ENCODE measurements at regions not wholly inside any gene's neighbourhood (a gene's known extent, or its start where the extent isn't known, plus 50 kb on each side); places are given as distances from the start of the nearest gene placed in this dataset.

DNA sequence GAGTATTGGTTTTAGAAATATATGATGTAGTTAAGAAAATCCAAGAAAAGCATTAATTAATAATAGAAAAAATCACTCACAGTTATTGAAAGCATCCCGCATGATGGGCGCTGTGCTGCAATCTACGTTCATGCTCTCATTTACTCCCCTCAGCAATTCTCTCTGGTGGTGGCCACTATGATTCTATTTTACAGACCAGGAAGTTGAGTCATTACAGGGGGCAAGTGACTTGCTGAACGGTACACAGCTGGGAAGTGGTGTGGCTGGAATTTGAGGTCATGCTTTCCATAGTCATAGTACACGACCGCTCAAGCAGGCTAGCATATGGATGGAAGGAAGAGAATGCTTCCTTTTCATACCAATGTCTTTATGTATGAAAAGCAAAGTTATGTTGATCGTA lies 117.4 kb downstream of the TES start:
- Histone ChIP-seq H3K9ac (ENCODE audit: low read depth, low read length) (peak overlapping the region; percentile 67), H3K4me3 (ENCODE audit: low read length) (peak overlapping the region; percentile 34), H3K9me3 (replicated peaks; ENCODE audit: low read length) (no peaks in the 10 kb centered on the region)

DNA sequence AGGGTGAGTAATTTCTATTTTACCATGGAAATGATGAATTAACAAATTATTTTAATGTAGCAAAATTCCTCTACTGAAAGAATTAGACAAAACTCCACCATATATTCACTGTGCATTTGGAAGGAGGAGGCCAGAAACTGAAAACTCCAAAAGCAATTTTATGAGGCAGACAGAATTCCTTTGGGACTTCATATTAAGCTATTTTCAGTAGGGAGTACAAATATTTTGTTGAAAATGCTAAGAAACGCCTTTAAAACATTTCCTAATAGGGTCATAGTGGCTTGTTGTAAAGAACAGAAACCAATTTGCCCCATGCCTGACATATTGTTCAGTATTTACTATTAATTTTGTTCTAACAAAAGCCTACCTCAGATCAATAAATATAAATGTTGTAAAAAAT lies 117.8 kb downstream of the TES start:
- Histone ChIP-seq H3K4me3 (ENCODE audit: low read length) (peak overlapping the region; percentile 34), H3K4me2 (ENCODE audit: low read length) (peak overlapping the region; percentile 52), H3K9ac (ENCODE audit: low read depth, low read length) (peak overlapping the region; percentile 67), H3K4me1 (ENCODE audit: control insufficient read depth, insufficient read depth, low read length) (peaks cover 38% of the 10 kb centered on the region), H3K9me3 (replicated peaks; ENCODE audit: low read length) (no peaks in the 10 kb centered on the region), H3K36me3 (ENCODE audit: insufficient read depth, low read length) (no peaks in the 10 kb centered on the region), H3K27me3 (ENCODE audit: control insufficient read depth, insufficient read depth, low read length) (no peaks in the 10 kb centered on the region)

More for the DNA sequence above, 117.4 kb downstream of the TES start:
- peak overlapping the region; percentile 52 for H3K4me2 ChIP-seq (ENCODE audit: low read length)
- H3K36me3 ChIP-seq (ENCODE audit: insufficient read depth, low read length): no peaks in the 10 kb centered on the region
- no peaks in the 10 kb centered on the region for H3K27me3 ChIP-seq (ENCODE audit: control insufficient read depth, insufficient read depth, low read length)
- peaks cover 40% of the 10 kb centered on the region for H3K4me1 ChIP-seq (ENCODE audit: control insufficient read depth, insufficient read depth, low read length)

DNA sequence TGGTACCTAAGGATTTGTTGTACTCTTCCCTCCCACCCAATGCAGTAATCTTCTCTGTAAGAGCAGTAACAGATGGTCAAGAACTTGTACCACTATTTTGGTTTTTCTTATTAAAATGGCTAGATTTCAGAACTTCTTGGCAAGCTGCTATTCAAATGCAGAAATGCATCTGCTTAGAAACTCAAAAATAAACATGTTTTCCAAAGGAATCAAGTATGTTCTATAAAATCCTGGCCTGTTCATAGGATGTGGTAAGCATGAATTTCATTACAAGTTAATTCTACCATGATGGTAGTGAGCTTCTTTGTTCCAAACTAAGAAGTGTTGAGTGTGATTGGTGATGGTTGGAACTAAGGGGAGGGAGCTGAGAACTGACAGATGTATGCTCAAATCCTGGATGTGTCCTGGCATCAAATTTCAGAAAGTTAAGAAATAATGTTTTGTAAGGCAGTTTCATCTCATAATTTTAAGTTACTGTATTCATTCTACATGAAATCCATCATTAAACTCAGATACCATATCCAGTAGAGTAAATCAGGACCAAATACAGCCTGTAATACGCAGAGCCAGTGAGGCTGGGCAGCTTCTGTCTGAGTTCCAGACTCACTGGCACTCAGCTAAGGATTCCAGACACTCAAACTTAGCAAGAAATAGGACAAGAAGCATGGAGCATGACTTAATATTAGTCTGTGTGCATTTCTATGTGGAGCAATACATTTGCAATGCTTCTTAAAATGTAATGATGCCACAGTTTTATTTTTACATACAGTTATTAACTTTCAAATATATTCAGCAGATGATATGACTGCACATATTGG lies 119.6 kb downstream of the TES start:
- Histone ChIP-seq H3K9ac (ENCODE audit: low read depth, low read length) (no peak overlapping the region), H3K36me3 (ENCODE audit: insufficient read depth, low read length) (no peaks in the 10 kb centered on the region), H3K9me3 (replicated peaks; ENCODE audit: low read length) (no peaks in the 10 kb centered on the region), H3K4me3 (ENCODE audit: low read length) (no peak overlapping the region), H3K4me1 (ENCODE audit: control insufficient read depth, insufficient read depth, low read length) (peaks cover 38% of the 10 kb centered on the region), H3K27me3 (ENCODE audit: control insufficient read depth, insufficient read depth, low read length) (no peaks in the 10 kb centered on the region), H3K4me2 (ENCODE audit: low read length) (no peak overlapping the region)

DNA sequence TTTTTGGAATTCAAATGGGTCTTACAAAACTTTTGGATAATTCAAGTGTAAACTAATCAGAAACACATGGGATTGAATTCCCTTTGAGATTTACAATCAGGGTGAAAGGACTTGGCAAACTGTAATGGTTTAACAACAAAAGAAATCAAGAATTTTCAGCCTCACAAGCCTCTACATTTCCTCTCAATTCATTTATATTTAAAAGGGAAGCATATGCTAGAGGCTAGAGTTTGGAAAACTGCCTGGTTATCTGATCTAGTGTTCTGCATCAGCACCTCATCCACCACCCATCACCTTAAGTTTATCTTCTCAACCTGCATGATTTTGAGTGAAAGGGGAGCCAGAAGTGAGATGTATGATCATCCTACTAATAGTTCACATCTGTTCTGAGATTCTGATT lies 120.7 kb downstream of the TES start:
- Histone ChIP-seq H3K36me3 (ENCODE audit: insufficient read depth, low read length) (no peaks in the 10 kb centered on the region), H3K4me3 (ENCODE audit: low read length) (no peak overlapping the region), H3K9me3 (replicated peaks; ENCODE audit: low read length) (no peaks in the 10 kb centered on the region), H3K4me2 (ENCODE audit: low read length) (no peak overlapping the region), H3K27me3 (ENCODE audit: control insufficient read depth, insufficient read depth, low read length) (no peaks in the 10 kb centered on the region), H3K9ac (ENCODE audit: low read depth, low read length) (no peak overlapping the region), H3K4me1 (ENCODE audit: control insufficient read depth, insufficient read depth, low read length) (peaks cover 27% of the 10 kb centered on the region)

DNA sequence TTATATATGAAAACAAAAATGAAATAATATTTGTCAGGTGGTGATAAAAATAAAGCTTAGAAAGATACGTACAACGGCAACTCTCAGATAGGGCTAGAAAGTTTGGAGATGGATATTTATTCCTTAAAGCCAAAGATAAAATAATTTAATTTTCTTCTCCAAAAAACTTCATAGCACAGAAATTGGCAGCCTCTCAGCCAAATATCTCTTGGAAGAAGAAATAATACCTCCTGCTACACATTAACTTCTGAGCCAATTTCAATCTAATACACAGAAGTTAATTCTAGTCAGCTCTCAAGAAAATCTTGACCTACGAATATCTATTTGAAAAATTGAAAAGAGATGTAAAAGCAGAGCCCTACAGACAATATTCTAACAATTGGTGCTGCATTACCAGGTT lies 122.4 kb downstream of the TES start:
- Histone ChIP-seq H3K4me3 (ENCODE audit: low read length) (no peak overlapping the region), H3K4me2 (ENCODE audit: low read length) (no peak overlapping the region)

DNA sequence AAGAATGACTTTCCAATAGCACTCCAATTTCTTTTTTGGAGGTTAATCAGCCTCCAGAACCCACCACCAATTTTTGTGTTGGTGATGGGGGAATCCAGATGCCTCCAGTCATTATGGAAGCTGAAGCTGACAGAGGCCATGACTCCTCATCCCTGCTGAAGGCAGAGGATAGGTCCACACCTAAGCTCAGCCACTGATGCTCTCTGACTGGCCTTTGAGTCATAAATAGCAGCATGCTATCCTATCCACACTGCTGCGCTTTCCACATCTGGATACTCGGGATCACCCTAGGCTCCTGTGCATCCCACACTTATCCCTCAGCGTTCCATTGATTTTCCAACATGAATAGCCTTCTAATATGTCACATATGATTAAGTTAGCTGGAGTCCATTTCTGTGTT lies 124.2 kb downstream of the TES start:
- no peaks in the 10 kb centered on the region for H3K9me3 ChIP-seq (replicated peaks; ENCODE audit: low read length)
- no peak overlapping the region for H3K4me3 ChIP-seq (ENCODE audit: low read length)
- no peak overlapping the region for H3K4me2 ChIP-seq (ENCODE audit: low read length)
- H3K36me3 ChIP-seq (ENCODE audit: insufficient read depth, low read length): no peaks in the 10 kb centered on the region
- H3K4me1 ChIP-seq (ENCODE audit: control insufficient read depth, insufficient read depth, low read length): peaks cover 15% of the 10 kb centered on the region
- H3K9ac ChIP-seq (ENCODE audit: low read depth, low read length): no peak overlapping the region
- H3K27me3 ChIP-seq (ENCODE audit: control insufficient read depth, insufficient read depth, low read length): no peaks in the 10 kb centered on the region

More for the DNA sequence above, 122.4 kb downstream of the TES start:
- Histone ChIP-seq H3K9me3 (replicated peaks; ENCODE audit: low read length) (no peaks in the 10 kb centered on the region), H3K36me3 (ENCODE audit: insufficient read depth, low read length) (no peaks in the 10 kb centered on the region), H3K4me1 (ENCODE audit: control insufficient read depth, insufficient read depth, low read length) (peaks cover 21% of the 10 kb centered on the region), H3K27me3 (ENCODE audit: control insufficient read depth, insufficient read depth, low read length) (no peaks in the 10 kb centered on the region), H3K9ac (ENCODE audit: low read depth, low read length) (no peak overlapping the region)

DNA sequence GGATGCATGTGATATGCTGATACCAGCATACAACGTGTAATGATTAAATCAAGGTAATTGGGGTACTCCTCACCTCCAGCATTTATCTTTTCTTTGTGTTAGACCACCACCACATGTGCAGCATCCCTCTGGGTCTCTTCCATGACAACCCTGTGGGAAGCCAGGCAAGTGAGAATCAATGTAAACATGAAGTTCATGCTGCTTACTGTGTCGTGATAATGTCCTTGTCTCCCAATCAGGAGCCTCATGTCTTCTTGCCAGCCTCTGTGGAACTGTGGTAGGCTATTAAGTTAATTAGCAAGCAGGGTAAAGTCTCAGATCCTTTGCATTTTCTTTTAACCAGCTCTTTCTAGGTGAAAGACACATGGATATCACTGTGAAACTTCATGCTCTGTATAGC lies 126.7 kb downstream of the TES start:
- Histone ChIP-seq H3K4me1 (ENCODE audit: control insufficient read depth, insufficient read depth, low read length) (peaks cover 29% of the 10 kb centered on the region), H3K4me3 (ENCODE audit: low read length) (no peak overlapping the region), H3K27me3 (ENCODE audit: control insufficient read depth, insufficient read depth, low read length) (no peaks in the 10 kb centered on the region), H3K9me3 (replicated peaks; ENCODE audit: low read length) (no peaks in the 10 kb centered on the region), H3K4me2 (ENCODE audit: low read length) (no peak overlapping the region), H3K9ac (ENCODE audit: low read depth, low read length) (no peak overlapping the region), H3K36me3 (ENCODE audit: insufficient read depth, low read length) (no peaks in the 10 kb centered on the region)

DNA sequence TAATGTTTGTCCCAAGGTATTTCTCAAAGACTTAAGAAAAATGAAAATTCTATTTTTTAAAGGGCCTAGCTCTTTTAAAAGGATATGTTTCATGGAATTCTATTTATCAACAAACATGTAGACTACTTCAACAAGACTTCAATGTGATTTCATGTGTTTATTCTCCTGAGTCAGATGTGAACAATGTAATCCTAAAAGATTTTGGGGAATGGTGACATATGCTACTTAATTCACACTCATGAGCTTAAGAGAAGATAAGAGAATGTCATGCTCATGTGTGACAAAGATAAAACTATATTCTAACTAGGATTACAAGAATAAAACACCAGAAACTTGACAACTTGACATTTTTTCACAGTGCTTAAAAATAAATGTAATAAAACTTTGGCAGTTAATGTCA lies 127.5 kb downstream of the TES start:
- Histone ChIP-seq H3K9me3 (replicated peaks; ENCODE audit: low read length) (no peaks in the 10 kb centered on the region), H3K4me1 (ENCODE audit: control insufficient read depth, insufficient read depth, low read length) (peaks cover 35% of the 10 kb centered on the region), H3K9ac (ENCODE audit: low read depth, low read length) (no peak overlapping the region), H3K36me3 (ENCODE audit: insufficient read depth, low read length) (no peaks in the 10 kb centered on the region), H3K27me3 (ENCODE audit: control insufficient read depth, insufficient read depth, low read length) (no peaks in the 10 kb centered on the region), H3K4me2 (ENCODE audit: low read length) (no peak overlapping the region), H3K4me3 (ENCODE audit: low read length) (no peak overlapping the region)

DNA sequence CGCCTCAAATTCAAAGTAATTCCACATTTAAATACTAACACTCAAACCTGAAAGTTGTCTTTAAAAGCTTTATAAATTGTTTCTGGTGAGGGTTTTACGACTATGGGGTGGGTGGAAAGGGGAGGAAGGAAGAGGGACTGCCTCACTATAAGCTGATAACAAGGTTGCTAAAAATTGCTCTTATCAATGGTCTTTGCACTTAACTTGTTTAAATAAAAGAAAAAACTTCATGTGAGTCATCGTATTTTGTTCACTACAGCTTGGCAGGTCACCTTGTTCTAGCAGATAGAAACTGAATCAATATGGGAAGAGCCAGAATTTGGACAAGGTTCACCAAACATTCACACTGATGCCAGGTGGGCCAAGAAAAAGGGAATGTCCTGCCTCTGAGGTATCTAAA lies 129.2 kb downstream of the TES start:
- Histone ChIP-seq H3K4me2 (ENCODE audit: low read length) (peak overlapping the region; percentile 64), H3K4me1 (ENCODE audit: control insufficient read depth, insufficient read depth, low read length) (peaks cover 35% of the 10 kb centered on the region), H3K27me3 (ENCODE audit: control insufficient read depth, insufficient read depth, low read length) (no peaks in the 10 kb centered on the region), H3K36me3 (ENCODE audit: insufficient read depth, low read length) (no peaks in the 10 kb centered on the region), H3K4me3 (ENCODE audit: low read length) (no peak overlapping the region), H3K9ac (ENCODE audit: low read depth, low read length) (no peak overlapping the region), H3K9me3 (replicated peaks; ENCODE audit: low read length) (no peaks in the 10 kb centered on the region)

DNA sequence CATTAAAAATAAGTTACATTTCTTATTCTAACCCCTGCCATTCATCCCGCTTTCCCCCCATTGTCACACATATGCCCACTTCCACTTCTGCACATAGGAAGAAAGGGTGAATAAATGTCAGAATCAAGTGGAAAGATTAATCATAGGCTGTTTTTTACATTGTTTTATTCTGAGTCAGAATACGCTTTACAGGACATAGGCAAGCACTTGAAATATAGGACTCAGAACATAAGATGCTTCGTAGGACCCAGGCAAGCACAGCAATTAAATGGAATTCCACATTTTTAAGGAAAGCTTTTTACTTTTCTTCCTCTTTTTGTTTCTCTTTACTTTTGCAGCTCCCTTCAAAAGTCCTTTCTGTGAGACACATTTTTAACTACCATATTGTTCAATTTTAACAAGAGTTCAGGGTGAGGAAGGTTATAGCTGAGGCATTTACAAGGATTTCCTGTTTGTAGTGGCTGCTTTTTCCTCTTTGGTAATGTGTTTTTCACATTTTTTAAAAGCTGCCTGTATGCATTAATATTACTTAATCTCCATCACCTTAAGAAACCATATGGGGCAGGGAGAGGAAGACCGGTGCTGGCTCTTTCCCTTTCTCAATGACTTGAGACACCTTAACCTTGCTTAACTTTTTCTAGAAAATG lies 130.0 kb downstream of the TES start:
- Histone ChIP-seq H3K27me3 (ENCODE audit: control insufficient read depth, insufficient read depth, low read length) (no peaks in the 10 kb centered on the region), H3K4me2 (ENCODE audit: low read length) (peak overlapping the region; percentile 64), H3K9ac (ENCODE audit: low read depth, low read length) (peak overlapping the region; percentile 50), H3K4me3 (ENCODE audit: low read length) (peak overlapping the region; percentile 30), H3K9me3 (replicated peaks; ENCODE audit: low read length) (no peaks in the 10 kb centered on the region), H3K36me3 (ENCODE audit: insufficient read depth, low read length) (no peaks in the 10 kb centered on the region), H3K4me1 (ENCODE audit: control insufficient read depth, insufficient read depth, low read length) (peaks cover 35% of the 10 kb centered on the region)

DNA sequence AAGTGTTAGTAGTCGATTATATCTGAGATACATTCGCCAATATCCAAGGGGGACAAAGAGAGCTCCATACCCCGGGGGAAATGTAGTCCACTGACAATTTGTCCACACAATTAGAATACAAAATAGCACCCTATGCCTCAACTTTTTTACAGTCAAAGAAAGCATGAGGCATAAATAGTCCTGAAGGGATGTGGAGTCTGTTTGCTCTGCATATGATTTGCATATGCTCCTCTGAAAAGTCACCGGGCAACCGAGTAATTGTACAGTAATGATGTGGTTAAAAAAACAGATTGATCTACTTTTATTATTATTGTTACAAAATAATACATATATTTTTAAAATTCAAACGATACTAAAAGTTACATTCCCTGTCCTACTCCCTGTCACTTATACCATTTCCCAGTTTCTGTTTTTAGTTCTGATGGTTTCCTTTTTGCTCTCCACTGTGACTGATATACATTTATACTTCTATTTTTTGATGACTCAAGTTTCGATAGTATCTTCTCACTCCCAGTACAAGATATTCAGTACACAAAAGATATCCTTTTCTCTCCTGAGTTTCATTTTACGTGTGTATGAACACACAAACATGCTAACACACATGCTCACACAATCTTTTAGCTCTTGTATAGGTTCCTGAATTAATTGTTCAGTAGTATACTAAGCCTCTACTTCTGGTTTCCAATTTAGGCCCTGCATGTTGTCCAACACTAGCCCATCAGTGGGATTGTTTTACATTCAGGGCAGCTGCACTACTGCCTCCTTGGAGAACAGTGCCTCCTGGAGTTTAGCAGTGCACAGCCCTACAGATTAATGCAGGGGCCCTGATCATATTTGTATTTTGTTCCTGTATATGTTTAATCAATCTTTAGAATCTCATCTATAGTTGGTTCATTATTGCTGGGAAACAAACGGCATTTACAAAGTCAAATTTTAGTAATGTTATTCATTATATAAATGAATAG lies 130.9 kb downstream of the TES start:
- Histone ChIP-seq H3K27me3 (ENCODE audit: control insufficient read depth, insufficient read depth, low read length) (no peaks in the 10 kb centered on the region), H3K4me3 (ENCODE audit: low read length) (no peak overlapping the region), H3K36me3 (ENCODE audit: insufficient read depth, low read length) (no peaks in the 10 kb centered on the region), H3K9me3 (replicated peaks; ENCODE audit: low read length) (no peaks in the 10 kb centered on the region), H3K4me2 (ENCODE audit: low read length) (peak overlapping the region; percentile 64), H3K9ac (ENCODE audit: low read depth, low read length) (no peak overlapping the region), H3K4me1 (ENCODE audit: control insufficient read depth, insufficient read depth, low read length) (peaks cover 35% of the 10 kb centered on the region)
